GM19452 (cell line): ENCODE measurements at regions not wholly inside any gene's neighbourhood (a gene's known extent, or its start where the extent isn't known, plus 50 kb on each side); places are given as distances from the start of the nearest gene placed in this dataset.
"Not testable (repeated sequence)": the region's sequence is repeated elsewhere in the genome, so short reads cannot be mapped to it uniquely, and the experiment has no call there.

Experiments
- ATAC-seq: cut with Tn5 transposase; IDR thresholded peaks from one replicate; pipeline ENCODE4 v1.9.1; 2021; ENCODE audit not compliant: unreplicated experiment

DNA sequence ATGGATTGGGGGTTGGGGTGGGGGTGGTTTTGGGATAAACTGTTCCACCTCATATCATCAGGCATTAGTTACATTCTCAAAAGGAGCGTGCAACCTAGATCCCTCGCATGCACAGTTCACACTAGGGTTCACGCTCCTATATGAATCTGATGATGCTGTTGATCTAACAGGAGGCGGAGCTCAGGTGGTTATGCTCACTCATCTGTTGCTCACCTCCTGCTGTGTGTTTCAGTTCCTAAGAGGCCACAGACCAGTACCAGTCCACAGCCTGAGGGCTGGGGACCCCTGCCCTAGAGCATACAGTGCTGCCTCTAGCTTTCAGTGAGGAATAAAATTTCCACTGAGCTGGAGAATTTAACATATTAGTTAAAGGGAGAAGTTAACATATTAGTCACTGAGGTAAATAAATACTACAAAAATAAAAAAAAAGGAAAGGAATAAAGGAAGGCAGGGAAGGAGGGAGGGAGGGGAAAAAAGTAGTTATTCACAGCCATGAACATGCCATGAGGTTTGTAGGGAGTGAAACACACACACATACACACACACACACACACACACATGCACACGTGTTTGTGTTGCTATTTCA, 612.7 kb upstream of the TBX3 start:
- ATAC-seq: no peak

DNA sequence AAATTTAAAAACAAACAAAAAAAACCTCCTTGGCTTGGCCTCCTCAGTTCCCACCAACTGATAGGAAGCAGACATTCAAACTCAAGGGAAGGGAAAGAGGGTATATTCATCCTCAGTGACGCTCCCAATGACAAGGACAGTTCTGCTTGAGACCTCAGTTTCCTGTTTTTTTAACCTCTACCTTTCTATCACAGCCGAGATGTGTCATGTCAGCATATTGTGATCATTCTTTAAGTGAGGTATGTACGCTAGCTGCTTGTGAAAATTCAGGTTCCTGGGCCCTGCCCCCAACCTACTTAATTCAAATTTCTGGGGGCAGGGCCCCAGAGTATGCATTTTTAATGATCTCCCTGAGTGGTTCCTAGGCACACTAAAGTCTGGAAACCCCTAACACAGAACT, 611.9 kb upstream of the TBX3 start:
- ATAC-seq: no peak

DNA sequence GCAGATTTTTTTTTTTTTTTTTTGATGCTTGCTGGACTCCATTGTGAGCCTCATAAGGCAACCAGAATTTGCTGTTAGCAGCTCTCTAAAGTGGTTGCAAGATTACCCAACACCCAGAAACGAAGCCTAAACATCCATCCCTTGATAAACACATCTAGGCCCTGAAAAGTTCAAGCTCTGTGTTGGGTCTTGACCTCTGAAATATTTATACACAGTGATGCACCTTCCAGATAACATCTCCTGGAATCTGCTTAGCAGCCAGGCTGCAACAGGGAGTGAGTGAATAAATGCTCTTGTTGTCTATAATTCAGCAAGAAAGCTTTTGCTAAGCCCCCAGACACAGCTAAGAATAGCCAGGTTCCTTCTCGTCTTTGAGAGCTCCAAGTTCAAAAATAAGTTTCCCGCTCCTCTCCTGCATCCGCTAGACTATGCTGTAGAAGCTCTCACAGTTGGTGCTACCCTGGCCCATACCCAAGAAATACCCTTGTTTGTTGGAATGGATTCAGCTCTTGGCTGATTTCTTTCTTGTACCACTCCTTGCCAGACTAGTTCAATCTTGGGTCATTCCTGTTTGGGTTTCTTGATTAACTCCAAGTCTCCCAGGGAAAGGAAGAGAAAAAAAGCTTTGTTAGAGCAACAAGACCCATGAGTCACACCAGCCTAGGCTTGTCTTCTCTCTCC, 610.6 kb upstream of the TBX3 start:
- no peak for ATAC-seq

DNA sequence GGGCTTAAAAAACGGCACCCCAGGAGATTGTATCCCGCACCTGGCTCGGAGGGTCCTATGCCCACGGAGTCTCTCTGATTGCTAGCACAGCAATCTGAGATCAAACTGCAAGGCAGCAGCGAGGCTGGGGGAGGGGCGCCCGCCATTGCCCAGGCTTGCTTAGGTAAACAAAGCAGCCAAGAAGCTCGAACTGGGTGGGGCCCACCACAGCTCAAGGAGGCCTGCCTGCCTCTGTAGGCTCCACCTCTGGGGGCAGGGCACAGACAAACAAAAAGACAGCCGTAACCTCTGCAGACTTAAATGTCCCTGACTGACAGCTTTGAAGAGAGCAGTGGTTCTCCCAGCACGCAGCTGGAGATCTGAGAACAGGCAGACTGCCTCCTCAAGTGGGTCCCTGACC, 601.5 kb upstream of the TBX3 start:
- not testable (repeated sequence) for ATAC-seq

DNA sequence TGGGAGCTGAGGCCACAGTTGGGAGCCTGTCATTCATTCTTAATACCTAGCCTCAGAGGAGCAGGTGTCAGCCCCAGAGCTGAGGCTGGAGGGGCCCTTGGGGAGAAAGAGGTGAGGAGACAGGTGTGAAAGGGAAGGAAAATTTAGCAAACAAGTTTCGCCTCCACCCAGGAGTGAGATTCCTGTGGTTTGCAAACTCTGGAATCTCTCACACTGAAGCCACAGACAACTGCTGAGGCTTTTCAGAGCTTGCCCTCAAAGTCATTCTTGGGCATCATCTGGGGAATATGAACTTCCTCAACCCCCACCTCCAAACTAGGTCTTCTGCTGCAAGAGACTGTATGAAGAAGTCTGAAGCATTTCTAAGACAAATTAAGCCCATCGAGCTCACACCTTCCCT, 589.5 kb upstream of the TBX3 start:
- ATAC-seq: no peak

DNA sequence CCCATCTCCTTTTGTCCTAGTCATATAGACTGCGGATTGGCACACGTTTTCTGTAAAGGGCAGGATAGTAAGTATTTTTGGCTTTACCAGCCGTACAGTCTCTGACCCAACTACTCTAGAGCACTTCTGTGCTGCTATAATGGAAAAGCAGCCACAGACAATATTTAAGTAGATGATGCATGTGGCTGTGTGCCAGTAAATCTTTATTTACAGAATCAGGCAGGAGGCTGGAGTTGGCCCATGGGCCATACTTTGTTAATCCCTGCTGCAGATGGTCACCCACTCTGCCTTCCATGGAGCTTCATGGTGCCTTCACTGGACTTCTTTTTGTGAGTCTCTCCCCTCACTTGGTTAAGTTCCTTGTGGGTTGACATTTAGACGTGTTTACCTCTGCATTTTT, 584.5 kb upstream of the TBX3 start:
- ATAC-seq: no peak

DNA sequence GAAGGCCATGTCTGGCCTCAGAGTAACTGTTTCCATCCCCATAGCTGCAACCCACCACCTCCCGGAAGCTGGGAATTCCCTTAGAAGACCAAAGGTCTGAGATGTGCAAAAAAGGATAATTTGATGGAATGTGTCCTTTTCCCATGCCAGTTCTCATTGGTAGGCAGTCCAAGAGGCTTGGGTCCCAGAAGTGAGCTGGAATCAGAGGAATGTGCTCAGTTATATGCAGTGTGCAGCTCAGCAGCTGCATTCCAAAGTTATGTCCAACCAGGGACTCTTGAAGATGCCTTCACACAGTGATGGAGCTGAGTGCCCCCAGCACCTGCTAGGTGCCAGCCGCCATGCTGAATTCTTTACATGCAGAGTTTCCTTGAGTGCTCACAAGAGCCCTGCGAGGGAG, 583.9 kb upstream of the TBX3 start:
- ATAC-seq: no peak

DNA sequence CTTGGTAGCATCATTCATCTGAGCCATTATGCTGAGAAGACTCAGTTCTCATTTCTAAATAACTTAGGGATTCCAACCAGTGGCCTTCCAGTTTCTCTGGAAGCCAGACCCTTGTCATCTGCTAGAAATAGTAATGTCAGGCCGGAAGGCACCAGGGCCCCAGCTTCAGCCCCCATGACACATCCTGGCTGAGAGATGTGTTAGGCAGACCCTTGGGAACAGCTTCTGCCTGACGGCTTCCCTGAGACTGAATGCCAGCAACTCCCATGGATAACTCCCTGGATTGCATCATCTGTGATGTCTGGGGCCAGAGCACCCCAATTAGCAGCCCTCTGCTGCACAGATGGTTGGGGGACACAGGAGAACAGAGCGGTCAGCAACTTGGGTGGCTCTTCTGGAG, 583.5 kb upstream of the TBX3 start:
- ATAC-seq: no peak

DNA sequence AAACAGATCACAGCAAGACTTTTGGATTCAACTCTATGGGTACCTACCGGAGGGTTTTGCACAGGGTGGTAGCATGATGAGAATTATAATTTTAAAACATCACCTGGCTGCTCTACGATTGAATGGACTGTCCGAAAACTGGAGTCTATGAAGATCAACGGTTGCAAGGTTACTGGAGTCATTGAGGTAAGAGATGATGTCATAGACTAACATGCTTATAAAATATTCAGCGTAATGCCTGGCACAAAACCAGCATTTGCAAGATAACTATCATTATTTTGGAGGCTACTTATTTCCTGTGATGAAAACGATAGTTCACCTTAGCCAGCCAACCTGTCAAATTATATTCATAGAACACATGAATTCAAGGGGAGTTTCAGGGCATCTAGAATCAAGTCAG, 580.6 kb upstream of the TBX3 start:
- ATAC-seq: no peak

DNA sequence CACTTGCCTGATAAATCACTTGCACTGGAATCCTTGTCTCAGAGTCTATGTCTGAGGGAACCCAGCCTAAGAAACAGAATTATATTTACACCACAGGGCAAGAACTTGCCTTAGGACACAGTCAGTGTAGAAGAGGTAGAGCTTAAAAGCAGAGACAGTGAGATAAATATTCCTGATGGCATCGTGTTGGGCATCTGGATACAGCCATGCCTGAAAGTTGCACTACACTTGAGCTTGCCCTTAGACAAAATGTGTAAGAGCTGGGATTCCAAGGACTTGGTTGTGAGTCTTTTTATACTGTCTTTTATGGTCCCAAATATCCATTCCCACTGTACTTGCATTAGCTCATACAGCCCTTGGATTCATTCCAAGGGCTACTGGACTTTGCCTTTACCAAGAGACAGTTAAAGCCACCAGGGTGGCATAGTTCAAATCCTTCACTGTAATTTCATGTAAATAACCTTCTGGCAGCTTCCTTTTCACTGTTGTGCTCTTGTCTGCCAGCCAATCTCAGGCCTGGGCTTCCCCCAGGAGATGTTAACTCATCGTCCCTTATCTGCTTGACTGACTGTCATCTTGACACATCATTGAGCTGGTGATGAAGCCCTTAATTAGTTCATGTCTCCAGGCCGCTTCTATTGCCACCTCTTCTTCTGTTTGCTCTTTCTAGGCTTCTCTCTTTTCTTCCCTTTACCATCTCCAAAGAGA, 577.9 kb upstream of the TBX3 start:
- ATAC-seq: no peak

DNA sequence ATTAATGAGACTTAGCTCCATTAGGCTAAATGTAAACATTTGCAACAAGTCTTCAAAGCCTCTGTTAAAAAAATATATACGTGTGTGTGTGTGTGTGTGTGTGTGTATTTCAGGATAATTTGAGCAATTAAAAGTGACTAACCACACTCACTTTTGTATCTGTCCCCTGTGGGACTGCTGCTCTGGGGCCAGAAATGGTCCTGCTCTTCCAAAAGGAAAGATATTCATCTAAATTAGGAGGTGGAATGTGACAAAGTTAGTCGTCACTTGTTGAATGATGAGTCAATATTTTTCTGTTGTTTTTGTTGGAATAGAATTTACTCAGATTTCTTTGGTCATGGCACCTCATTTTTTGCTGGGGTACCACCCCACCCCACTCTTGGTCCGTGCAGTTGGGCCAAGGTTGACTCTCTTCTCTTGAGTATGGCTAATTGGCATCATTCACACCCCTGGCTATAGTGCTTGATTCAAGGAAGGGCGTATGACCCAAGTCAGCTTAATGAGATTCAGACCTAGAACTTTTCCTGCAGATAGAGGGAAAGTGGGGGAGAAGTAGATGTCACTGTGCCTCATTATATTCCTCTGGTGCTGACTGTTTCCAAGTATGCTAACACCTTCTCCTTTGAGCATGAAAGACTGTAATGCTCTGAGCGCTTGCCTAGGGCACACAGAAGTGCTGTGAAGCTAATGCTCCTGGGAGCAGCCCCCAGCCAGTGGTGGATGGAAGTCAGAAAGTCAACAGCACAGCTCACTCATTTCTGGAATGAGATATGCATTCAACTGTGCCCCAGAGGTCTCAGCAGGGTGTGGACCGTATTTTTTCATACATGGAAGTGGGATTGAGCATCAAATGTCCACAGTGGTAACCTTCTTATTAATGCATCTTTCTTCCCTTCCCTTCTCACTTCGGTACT, 577.0 kb upstream of the TBX3 start:
- ATAC-seq: no peak

DNA sequence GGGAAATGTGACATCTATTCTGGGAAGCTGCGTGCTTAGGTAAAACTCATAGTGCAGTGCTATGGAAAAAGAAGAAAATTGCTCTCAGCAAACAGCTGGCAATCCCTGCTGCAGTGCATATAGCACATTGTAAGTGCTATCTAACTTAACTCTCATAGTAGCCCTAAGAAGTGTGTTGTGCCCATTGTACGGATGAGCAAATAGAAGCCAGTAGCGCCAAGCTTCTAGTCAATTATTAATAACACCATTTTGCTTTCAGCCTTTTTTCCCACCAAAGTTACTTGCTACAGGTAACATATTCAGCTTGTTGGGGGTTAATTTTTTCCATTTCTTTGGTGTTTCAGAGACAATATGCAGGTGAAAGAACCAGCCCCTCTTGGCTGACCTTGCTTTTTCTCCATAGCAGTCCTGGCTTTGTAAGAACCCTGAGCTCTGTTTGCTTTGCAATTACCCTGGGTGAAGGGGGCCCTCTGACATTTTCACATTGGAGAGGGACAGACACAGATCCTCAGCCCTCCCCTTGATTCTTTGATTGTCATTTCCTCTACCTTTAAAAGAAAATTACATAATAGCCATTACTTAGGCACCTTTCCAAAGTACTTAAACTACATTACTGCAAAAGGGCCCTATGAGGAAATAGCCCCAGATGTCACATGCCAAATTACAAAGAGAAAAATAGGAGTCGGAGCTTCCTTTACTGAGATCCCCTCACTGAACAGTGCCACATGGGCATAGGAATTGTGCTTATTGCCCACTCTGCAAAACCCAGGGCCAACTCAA, 576.2 kb upstream of the TBX3 start:
- no peak for ATAC-seq

DNA sequence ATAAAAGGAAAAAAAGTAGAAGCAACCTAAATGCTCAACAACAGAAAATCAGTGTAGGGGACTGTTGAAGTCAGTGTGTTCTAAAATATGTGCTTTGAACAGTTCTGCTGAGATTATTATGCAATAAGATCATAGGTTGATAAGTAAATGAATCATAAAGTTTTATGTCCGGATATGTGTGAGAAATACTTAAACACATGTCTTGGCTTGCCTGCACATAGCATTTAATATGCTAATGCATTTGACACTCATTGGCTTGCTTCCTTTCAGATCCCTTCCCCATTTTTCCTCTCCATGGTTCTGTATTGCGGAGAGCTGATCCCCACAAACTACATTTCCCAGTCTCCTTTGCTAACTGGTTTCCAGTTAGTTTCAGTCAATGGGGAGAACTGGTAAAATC, 573.8 kb upstream of the TBX3 start:
- no peak for ATAC-seq

DNA sequence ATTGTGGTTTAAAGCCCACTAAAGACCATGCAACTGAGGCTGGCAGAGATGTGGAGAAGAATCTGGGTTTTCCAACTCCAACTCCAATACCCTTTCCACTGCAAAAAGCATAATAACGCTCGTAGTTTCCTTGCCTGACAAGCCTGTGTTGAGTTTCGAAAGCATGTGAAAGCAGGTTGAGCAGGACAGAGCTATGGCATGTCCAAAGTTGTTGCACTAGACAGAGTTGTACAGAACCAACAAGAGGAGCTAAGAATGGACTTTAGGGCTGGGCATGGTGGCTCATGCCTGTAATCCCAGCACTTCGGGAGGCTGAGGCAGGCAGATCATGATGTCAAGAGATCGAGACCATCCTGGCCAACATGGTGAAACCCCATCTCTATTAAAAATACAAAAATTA, 572.0 kb upstream of the TBX3 start:
- no peak for ATAC-seq

DNA sequence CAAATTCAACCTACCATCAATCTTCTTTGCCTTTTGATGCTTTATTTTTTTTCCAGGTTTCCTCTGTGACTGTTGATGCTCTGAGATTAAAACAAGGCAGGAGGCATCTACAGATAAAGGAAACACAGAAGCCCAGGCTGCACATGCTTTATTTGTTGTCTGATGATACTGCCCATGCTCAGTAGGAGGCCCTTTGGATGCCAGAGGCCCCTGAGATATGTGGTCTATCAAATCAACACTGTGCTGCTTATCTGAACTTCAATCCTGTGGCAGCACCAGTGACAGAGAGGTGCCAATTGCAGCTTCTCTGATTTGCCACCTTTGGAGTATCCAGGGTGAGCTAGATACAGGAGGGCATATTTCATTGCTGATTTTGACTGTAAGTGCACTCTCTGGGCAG, 571.3 kb upstream of the TBX3 start:
- ATAC-seq: no peak

DNA sequence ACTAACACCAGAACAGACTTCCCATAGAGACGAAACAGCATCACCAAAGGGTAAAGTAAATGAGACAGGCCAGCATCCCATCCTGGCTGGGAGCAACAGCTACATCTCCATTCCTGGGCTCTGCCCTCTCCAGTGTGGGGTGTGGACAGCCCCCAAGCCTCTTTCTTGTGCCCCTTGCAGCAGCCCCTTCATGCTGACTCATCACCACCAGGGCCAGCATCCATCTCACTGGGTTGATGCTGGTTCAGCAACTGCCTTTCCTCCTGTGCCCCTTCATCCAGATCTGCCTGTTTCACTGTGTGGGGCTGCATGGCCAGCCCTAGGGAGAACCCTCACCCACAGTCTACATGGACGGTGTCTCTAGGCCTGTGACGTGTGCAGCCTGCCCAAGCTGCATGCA, 569.1 kb upstream of the TBX3 start:
- no peak for ATAC-seq

DNA sequence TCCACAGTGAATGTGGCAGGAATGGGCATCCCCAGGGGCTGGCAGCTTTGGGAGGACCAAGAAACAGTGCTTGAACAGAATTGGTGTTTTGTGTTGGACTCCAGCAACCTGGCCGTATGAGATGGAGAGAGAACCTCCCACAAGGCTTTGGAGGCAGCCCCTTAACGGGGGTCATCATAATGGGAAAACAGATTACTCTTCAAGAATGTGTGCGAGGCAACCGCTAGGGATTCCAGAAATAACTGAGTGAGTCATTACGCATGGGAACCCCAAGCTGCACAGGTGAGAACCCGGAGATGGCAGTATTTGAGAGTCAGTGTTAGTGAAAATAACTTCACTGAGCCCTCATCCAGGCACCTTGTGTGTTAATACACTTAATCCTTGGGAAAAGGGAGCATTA, 567.8 kb upstream of the TBX3 start:
- ATAC-seq: no peak

DNA sequence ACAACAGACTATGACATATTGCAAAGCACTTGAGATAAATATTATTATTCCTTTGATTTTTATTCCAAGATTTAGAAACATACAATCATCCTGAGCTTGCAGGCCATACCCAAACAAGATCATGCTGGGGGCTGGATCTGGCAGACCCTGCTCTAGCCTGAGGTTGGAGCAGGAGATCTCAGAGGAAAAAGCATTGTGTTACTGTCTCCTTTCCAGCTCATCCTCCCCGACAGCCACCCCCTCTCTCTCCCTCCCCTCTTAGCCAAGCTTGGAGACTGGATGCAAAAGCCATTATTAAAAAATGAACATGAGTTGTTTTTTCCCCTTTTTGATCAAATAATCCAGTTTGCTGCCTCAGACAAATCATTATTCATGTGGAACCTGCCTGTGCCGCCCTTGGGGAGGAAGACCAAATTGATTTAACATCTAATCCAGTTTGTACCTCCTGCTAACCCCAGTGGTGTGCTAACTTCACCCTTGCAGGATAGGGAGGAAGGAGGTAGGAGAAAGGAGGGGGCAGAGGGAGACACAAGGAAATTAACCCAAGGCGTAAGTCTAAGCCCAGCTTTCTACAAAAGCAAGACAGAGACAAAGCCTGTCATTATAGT, 565.8 kb upstream of the TBX3 start:
- ATAC-seq: no peak

DNA sequence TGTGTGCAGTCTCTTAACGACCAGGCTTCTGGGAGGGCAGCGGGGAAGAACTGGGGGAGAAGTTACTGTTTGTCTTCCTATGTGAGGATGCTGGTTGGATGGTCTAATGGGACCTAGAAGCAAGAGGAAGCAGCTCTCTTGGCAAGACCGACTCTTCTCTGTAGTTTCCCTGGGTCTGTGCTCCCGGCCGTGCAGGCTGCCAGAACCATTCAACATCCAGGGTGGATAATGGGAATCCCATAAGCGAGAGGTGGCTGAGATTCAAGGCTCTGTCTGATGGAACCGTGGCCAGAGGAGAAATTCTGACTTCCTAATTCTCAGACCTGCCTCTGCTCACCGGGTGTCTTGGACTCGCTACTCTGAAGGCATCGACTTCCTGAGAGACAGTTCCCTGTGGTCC, 561.0 kb upstream of the TBX3 start:
- ATAC-seq: no peak

DNA sequence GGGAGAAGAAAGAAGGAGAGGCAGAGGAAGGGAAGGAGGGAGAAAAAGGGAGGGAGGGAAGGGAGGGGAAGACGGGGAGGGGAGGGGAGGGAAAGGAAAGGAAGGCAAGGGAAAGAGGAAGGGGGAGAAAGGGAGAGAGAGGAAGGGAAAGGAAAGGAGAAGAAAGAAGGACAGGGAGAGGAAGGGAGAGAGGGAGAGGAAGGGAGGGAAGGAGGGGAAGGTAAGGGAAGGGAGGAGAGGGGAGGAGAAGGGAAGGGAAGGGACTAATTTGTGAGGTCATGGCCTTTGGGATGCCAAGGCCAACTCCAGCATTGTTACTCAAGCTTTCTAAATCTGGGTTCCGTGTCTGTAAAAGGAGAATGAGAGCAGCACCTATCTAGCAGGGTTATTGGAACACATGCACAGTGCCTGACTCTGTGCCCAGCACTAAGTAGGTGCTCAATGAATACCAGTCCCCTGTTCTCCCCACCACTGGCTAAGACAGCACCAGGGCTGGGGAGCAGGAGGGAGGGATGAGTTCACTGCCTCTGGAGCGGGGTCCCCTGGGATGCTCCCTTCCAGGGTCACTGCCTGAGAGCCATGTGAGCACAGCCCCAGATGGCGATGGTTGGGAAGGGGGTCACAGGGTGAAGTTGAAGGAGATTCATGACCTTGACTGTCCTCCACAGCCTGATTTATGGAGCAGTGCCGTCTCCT, 560.1 kb upstream of the TBX3 start:
- ATAC-seq: no peak
